Karpas-422 (cell line): ENCODE measurements at regions not wholly inside any gene's neighbourhood (a gene's known extent, or its start where the extent isn't known, plus 50 kb on each side); places are given as distances from the start of the nearest gene placed in this dataset.

Source experiments
- DNase-seq: peaks from one replicate; pipeline ENCODE4 v3.0.0-alpha.2; 2015
- H2AFZ ChIP-seq: fragments of 200-600 bp; sonication (generic); 2 replicates; pipeline ENCODE4 v1.6.1; 2014; ENCODE audit warnings: antibody characterized with exemption, low read length, mixed read lengths
- H3K27ac ChIP-seq: fragments of 200-600 bp; sonication (generic); 2 replicates; pipeline ENCODE4 v1.5.1; 2014; ENCODE audit warnings: mild to moderate bottlenecking, low read length, moderate library complexity
- H3K27me3 ChIP-seq: fragments of 200-600 bp; sonication (generic); 2 replicates; pipeline ENCODE4 v1.6.1; 2014; ENCODE audit warnings: low read length, mixed read lengths
- H3K36me3 ChIP-seq: fragments of 200-600 bp; sonication (generic); 2 replicates; pipeline ENCODE4 v1.6.1; 2014; ENCODE audit warnings: low read length, mixed read lengths; ENCODE audit not compliant: insufficient read depth
- H3K4me1 ChIP-seq: fragments of 200-600 bp; sonication (generic); 2 replicates; pipeline ENCODE4 v1.6.1; 2014; ENCODE audit warnings: mild to moderate bottlenecking, low read length, mixed read lengths
- H3K4me2 ChIP-seq: fragments of 200-600 bp; sonication (generic); 2 replicates; pipeline ENCODE4 v1.6.1; 2014; ENCODE audit warnings: low read length, low read depth, mild to moderate bottlenecking; ENCODE audit not compliant: poor library complexity, severe bottlenecking
- H3K4me3 ChIP-seq: fragments of 200-600 bp; sonication (generic); 2 replicates; pipeline ENCODE4 v1.5.1; 2014; ENCODE audit warnings: mild to moderate bottlenecking, antibody characterized with exemption, low read length, mixed read lengths
- H3K79me2 ChIP-seq: fragments of 200-600 bp; sonication (generic); 2 replicates; pipeline ENCODE4 v1.6.1; 2014; ENCODE audit warnings: mild to moderate bottlenecking, low read length, mixed read lengths
- H3K9ac ChIP-seq: fragments of 200-600 bp; sonication (generic); 2 replicates; pipeline ENCODE4 v1.6.0; 2014; ENCODE audit warnings: low read length
- H3K9me2 ChIP-seq: fragments of 200-600 bp; sonication (generic), shearing (Covaris generic); replicated peaks from 2 replicates; pipeline ENCODE4 v1.6.0; 2014; ENCODE audit warnings: mild to moderate bottlenecking, low read length, moderate library complexity; ENCODE audit not compliant: insufficient read depth
- H3K9me3 ChIP-seq: fragments of 300-700, 200-600 bp; sonication (generic); 2 replicates; pipeline ENCODE4 v1.6.1; 2014; ENCODE audit warnings: low read length, mixed read lengths
- H4K20me1 ChIP-seq: fragments of 200-600 bp; sonication (generic); 2 replicates; pipeline ENCODE4 v1.6.1; 2014; ENCODE audit warnings: mild to moderate bottlenecking, antibody characterized with exemption, low read length, low read depth; ENCODE audit not compliant: insufficient read depth

GRCh38 chr12:91613223-91613779, 430.7 kb upstream of the DCN start:
- Histone ChIP-seq H3K4me2 (no peak overlapping the region), H3K9ac (no peak overlapping the region), H3K79me2 (no peaks in the 10 kb centered on the region), H3K9me3 (no peaks in the 10 kb centered on the region), H3K4me1 (no peaks in the 10 kb centered on the region), H3K9me2 (no peaks in the 10 kb centered on the region), H3K36me3 (no peaks in the 10 kb centered on the region), H3K27me3 (no peaks in the 10 kb centered on the region), H3K27ac (no peak overlapping the region), H3K4me3 (no peak overlapping the region), H2AFZ (no peak overlapping the region), H4K20me1 (no peaks in the 10 kb centered on the region)
- no peak for DNase-seq

- no peak overlapping the region for H3K4me2 ChIP-seq
- H3K4me3 ChIP-seq, result no peak overlapping the region
- no peaks in the 10 kb centered on the region for H3K9me2 ChIP-seq
- no peak overlapping the region for H3K27ac ChIP-seq
- H2AFZ ChIP-seq, result no peak overlapping the region
- no peaks in the 10 kb centered on the region for H3K9me3 ChIP-seq
- H3K36me3 ChIP-seq, result no peaks in the 10 kb centered on the region
- no peaks in the 10 kb centered on the region for H3K79me2 ChIP-seq
- H3K4me1 ChIP-seq, result no peaks in the 10 kb centered on the region
- H3K27me3 ChIP-seq, result no peaks in the 10 kb centered on the region
- H4K20me1 ChIP-seq, result no peaks in the 10 kb centered on the region
- DNase-seq, result no peak
- no peak overlapping the region for H3K9ac ChIP-seq
Observed at GRCh38 chr12:91610561-91610960, 427.9 kb upstream of the DCN start.

- no peak for DNase-seq
- Histone ChIP-seq H3K9me3 (no peaks in the 10 kb centered on the region), H3K79me2 (no peaks in the 10 kb centered on the region), H2AFZ (no peak overlapping the region), H3K4me1 (no peaks in the 10 kb centered on the region), H3K9ac (no peak overlapping the region), H3K27me3 (no peaks in the 10 kb centered on the region), H4K20me1 (no peaks in the 10 kb centered on the region), H3K9me2 (no peaks in the 10 kb centered on the region), H3K4me2 (no peak overlapping the region), H3K27ac (no peak overlapping the region), H3K4me3 (no peak overlapping the region), H3K36me3 (no peaks in the 10 kb centered on the region)
Observed at GRCh38 chr12:91609283-91609682, 426.7 kb upstream of the DCN start.

GRCh38 chr12:91608542-91608941, 425.9 kb upstream of the DCN start:
- H3K9me3 ChIP-seq, result no peaks in the 10 kb centered on the region
- H3K36me3 ChIP-seq, result no peaks in the 10 kb centered on the region
- H3K9ac ChIP-seq, result no peak overlapping the region
- H3K27me3 ChIP-seq, result no peaks in the 10 kb centered on the region
- no peaks in the 10 kb centered on the region for H3K79me2 ChIP-seq
- H4K20me1 ChIP-seq, result no peaks in the 10 kb centered on the region
- no peak overlapping the region for H3K27ac ChIP-seq
- no peaks in the 10 kb centered on the region for H3K9me2 ChIP-seq
- no peak overlapping the region for H3K4me3 ChIP-seq
- no peak overlapping the region for H3K4me2 ChIP-seq
- H2AFZ ChIP-seq, result no peak overlapping the region
- no peaks in the 10 kb centered on the region for H3K4me1 ChIP-seq
- no peak for DNase-seq

- H3K27ac ChIP-seq, result no peak overlapping the region
- no peak overlapping the region for H3K9ac ChIP-seq
- no peak overlapping the region for H3K4me2 ChIP-seq
- H2AFZ ChIP-seq, result no peak overlapping the region
- no peaks in the 10 kb centered on the region for H3K9me2 ChIP-seq
- H3K4me3 ChIP-seq, result no peak overlapping the region
- no peak for DNase-seq
- H3K79me2 ChIP-seq, result no peaks in the 10 kb centered on the region
- H3K9me3 ChIP-seq, result no peaks in the 10 kb centered on the region
- H4K20me1 ChIP-seq, result no peaks in the 10 kb centered on the region
- no peaks in the 10 kb centered on the region for H3K27me3 ChIP-seq
- no peaks in the 10 kb centered on the region for H3K4me1 ChIP-seq
- H3K36me3 ChIP-seq, result no peaks in the 10 kb centered on the region
Observed at GRCh38 chr12:91606662-91607377, 424.2 kb upstream of the DCN start.

GRCh38 chr12:91604897-91605296, 422.3 kb upstream of the DCN start:
- Histone ChIP-seq H3K9me3 (no peaks in the 10 kb centered on the region), H3K9me2 (no peaks in the 10 kb centered on the region), H3K9ac (no peak overlapping the region), H3K36me3 (no peaks in the 10 kb centered on the region), H4K20me1 (no peaks in the 10 kb centered on the region), H3K4me1 (no peaks in the 10 kb centered on the region), H3K27ac (no peak overlapping the region), H3K4me3 (no peak overlapping the region), H3K79me2 (no peaks in the 10 kb centered on the region), H3K4me2 (no peak overlapping the region), H3K27me3 (no peaks in the 10 kb centered on the region), H2AFZ (no peak overlapping the region)
- no peak for DNase-seq

GRCh38 chr12:91603060-91603459, 420.4 kb upstream of the DCN start:
- H3K9me3 ChIP-seq, result no peaks in the 10 kb centered on the region
- no peaks in the 10 kb centered on the region for H4K20me1 ChIP-seq
- H3K27me3 ChIP-seq, result no peaks in the 10 kb centered on the region
- no peak overlapping the region for H3K4me3 ChIP-seq
- no peak for DNase-seq
- H3K36me3 ChIP-seq, result no peaks in the 10 kb centered on the region
- H3K9me2 ChIP-seq, result no peaks in the 10 kb centered on the region
- H2AFZ ChIP-seq, result no peak overlapping the region
- H3K79me2 ChIP-seq, result no peaks in the 10 kb centered on the region
- H3K4me2 ChIP-seq, result no peak overlapping the region
- H3K9ac ChIP-seq, result no peak overlapping the region
- H3K4me1 ChIP-seq, result no peaks in the 10 kb centered on the region
- H3K27ac ChIP-seq, result no peak overlapping the region

GRCh38 chr12:91601054-91601453, 418.4 kb upstream of the DCN start:
- Histone ChIP-seq H3K79me2 (no peaks in the 10 kb centered on the region), H3K36me3 (no peaks in the 10 kb centered on the region), H3K27me3 (no peaks in the 10 kb centered on the region), H4K20me1 (no peaks in the 10 kb centered on the region), H3K9me2 (no peaks in the 10 kb centered on the region), H3K4me1 (no peaks in the 10 kb centered on the region), H3K9ac (no peak overlapping the region), H3K4me3 (no peak overlapping the region), H3K27ac (no peak overlapping the region), H3K4me2 (no peak overlapping the region), H3K9me3 (no peaks in the 10 kb centered on the region), H2AFZ (no peak overlapping the region)
- no peak for DNase-seq
